WTC11 (cell line): ENCODE measurements at regions not wholly inside any gene's neighbourhood (a gene's known extent, or its start where the extent isn't known, plus 50 kb on each side); places are given as distances from the start of the nearest gene placed in this dataset.

Source experiments
- ATAC-seq: fragments of 200-7000 bp; cut with Tn5 transposase; 2 replicates; pipeline ENCODE4 v1.10.0; 2021; ENCODE audit warnings: mild to moderate bottlenecking, moderate library complexity
- CTCF ChIA-PET: fragments of 300-600 bp; sonication (Branson Sonifier 250); formaldehyde crosslinking; loops from one replicate; lab custom pipeline; 2021; ENCODE audit warnings: antibody characterized with exemption; lab: Charles Lee
- POLR2A ChIA-PET: fragments of 350-600 bp; sonication (Branson Sonifier 250); formaldehyde crosslinking; loops from one replicate; lab custom pipeline; 2021; ENCODE audit warnings: antibody characterized with exemption; lab: Charles Lee
- DNase-seq: peaks from one replicate; pipeline ENCODE4 v3.0.0; 2021; ENCODE audit warnings: low spot score
- H3K27ac Mint-ChIP-seq: 2 replicates; pipeline ENCODE4 v1.8.0; 2021; ENCODE audit warnings: mixed read lengths
- H3K27me3 Mint-ChIP-seq: 2 replicates; pipeline ENCODE4 v1.8.0; 2021; ENCODE audit warnings: low read depth, mild to moderate bottlenecking, moderate library complexity, mixed read lengths
- H3K36me3 Mint-ChIP-seq: 2 replicates; pipeline ENCODE4 v1.8.0; 2021; ENCODE audit warnings: mixed read lengths
- H3K4me1 Mint-ChIP-seq: 2 replicates; pipeline ENCODE4 v1.8.0; 2022; ENCODE audit warnings: mixed read lengths
- H3K4me3 Mint-ChIP-seq: 2 replicates; pipeline ENCODE4 v1.8.0; 2021; ENCODE audit warnings: mild to moderate bottlenecking, moderate library complexity, mixed read lengths
- H3K9me3 Mint-ChIP-seq: 2 replicates; pipeline ENCODE4 v1.8.0; 2021; ENCODE audit warnings: mixed read lengths
- CDX4 ChIP-seq: fragments of 250-450 bp; sonication (Bioruptor Pico); IDR thresholded peaks from 2 replicates; pipeline ENCODE4 v1.9.0; 2021; ENCODE audit warnings: moderate library complexity, mild to moderate bottlenecking, inconsistent platforms, borderline replicate concordance
- E2F1 ChIP-seq: sonication (generic); formaldehyde crosslinking; IDR thresholded peaks from 2 replicates; pipeline ENCODE4 v1.8.0; 2022; ENCODE audit warnings: mild to moderate bottlenecking, missing genetic modification reagents
- EMX1 ChIP-seq: fragments of 250-450 bp; sonication (Bioruptor Pico); IDR thresholded peaks from 2 replicates; pipeline ENCODE4 v1.8.0; 2021; ENCODE audit warnings: mild to moderate bottlenecking
- IRF2 ChIP-seq: sonication (generic); formaldehyde crosslinking; IDR thresholded peaks from 2 replicates; pipeline ENCODE4 v1.8.0; 2022; ENCODE audit warnings: low read depth, missing genetic modification reagents, borderline replicate concordance
- KAT7 ChIP-seq: sonication (generic); formaldehyde crosslinking; IDR thresholded peaks from 2 replicates; pipeline ENCODE4 v1.8.1; 2023; ENCODE audit warnings: missing genetic modification reagents, mild to moderate bottlenecking, borderline replicate concordance
- NFATC4 ChIP-seq: fragments of 250-450 bp; sonication (Bioruptor Pico); IDR thresholded peaks from 2 replicates; pipeline ENCODE4 v1.9.0; 2021; ENCODE audit warnings: mild to moderate bottlenecking
- NR2C2 ChIP-seq: sonication (generic); formaldehyde crosslinking; IDR thresholded peaks from 2 replicates; pipeline ENCODE4 v1.8.0; 2022; ENCODE audit warnings: mild to moderate bottlenecking, missing genetic modification reagents
- USF2 ChIP-seq: sonication (generic); formaldehyde crosslinking; IDR thresholded peaks from 2 replicates; pipeline ENCODE4 v1.8.1; 2023; ENCODE audit warnings: mild to moderate bottlenecking, missing genetic modification reagents, moderate library complexity
- ZNF281 ChIP-seq: sonication (generic); formaldehyde crosslinking; IDR thresholded peaks from 2 replicates; pipeline ENCODE4 v1.8.0; 2023; ENCODE audit warnings: mild to moderate bottlenecking, missing genetic modification reagents
- ZNF396 ChIP-seq: fragments of 250-450 bp; sonication (Bioruptor Pico); IDR thresholded peaks from 2 replicates; pipeline ENCODE4 v1.8.0; 2021; ENCODE audit warnings: mild to moderate bottlenecking, moderate library complexity, borderline replicate concordance
- ZNF416 ChIP-seq: fragments of 250-450 bp; sonication (Bioruptor Pico); IDR thresholded peaks from 2 replicates; pipeline ENCODE4 v1.9.0; 2021; ENCODE audit warnings: mild to moderate bottlenecking, inconsistent platforms
- ZNF425 ChIP-seq: fragments of 250-450 bp; sonication (Bioruptor Pico); conservative IDR thresholded peaks from 2 replicates; pipeline ENCODE4 v1.9.0; 2021; ENCODE audit warnings: mild to moderate bottlenecking
- ZNF532 ChIP-seq: fragments of 250-450 bp; sonication (Bioruptor Pico); IDR thresholded peaks from 2 replicates; pipeline ENCODE4 v1.9.0; 2021; ENCODE audit warnings: mild to moderate bottlenecking, borderline replicate concordance

GRCh38 chr1:175842550-175842949 lies 99.2 kb upstream of the TNR start (continued):
- no peak for TF ChIP-seq USF2 (CRISPR knock-in tag)
- no peak for TF ChIP-seq IRF2 (CRISPR knock-in tag)
- no peak for TF ChIP-seq ZNF416 (CRISPR knock-in tag)

- no peaks in the 10 kb centered on the region for H3K36me3 Mint-ChIP-seq
- H3K27me3 Mint-ChIP-seq = peaks cover 7% of the 10 kb centered on the region
- ATAC-seq = peak; percentile 43
- H3K27ac Mint-ChIP-seq = no peak overlapping the region
- H3K4me1 Mint-ChIP-seq = peaks cover 44% of the 10 kb centered on the region
- H3K9me3 Mint-ChIP-seq = peaks cover 7% of the 10 kb centered on the region; the same call in 1 of the 2 replicates
- TF ChIP-seq ZNF416 (CRISPR knock-in tag) (no peak), ZNF396 (CRISPR knock-in tag) (no peak), CDX4 (no peak), ZNF425 (CRISPR knock-in tag) (no peak), NR2C2 (CRISPR knock-in tag) (no peak), E2F1 (CRISPR knock-in tag) (no peak), NFATC4 (CRISPR knock-in tag) (no peak), KAT7 (CRISPR knock-in tag) (no peak), EMX1 (CRISPR knock-in tag) (no peak), ZNF532 (no peak), ZNF281 (no peak)
- TF ChIP-seq, all 79 proteins: peak for 0
- CTCF ChIA-PET = interaction anchor here (0.8 to 1.0 kb wide), 2 partner anchors 24 to 98 kb away, joined by 3 to 5 read pairs; no protein-coding TSS in a partner anchor
- POLR2A ChIA-PET = no interaction called here
- no peak overlapping the region for H3K4me3 Mint-ChIP-seq
- DNase-seq = no peak
Observed at GRCh38 chr1:175841738-175842187, 98.4 kb upstream of the TNR start.
